Ovary (tissue), 7 donors: ENCODE measurements at regions not wholly inside any gene's neighbourhood (a gene's known extent, or its start where the extent isn't known, plus 50 kb on each side); places are given as distances from the start of the nearest gene placed in this dataset.

ENCODE experiments used
- DNase-seq, 5 donors: peaks; one replicate each; pipeline ENCODE4 v3.0.0-alpha.2; 2019 to 2020
- H3K27ac ChIP-seq, 2 donors: fragments of 200-600 bp; one replicate each; pipeline versions ENCODE4 v1.5.1 to v1.8.0; 2019 to 2022
- H3K27me3 ChIP-seq: fragments of 200-600 bp; one replicate; pipeline ENCODE4 v1.8.0; 2022
- H3K36me3 ChIP-seq: fragments of 200-600 bp; sonication (generic); one replicate; pipeline ENCODE4 v1.5.1; 2019
- H3K4me1 ChIP-seq: one replicate; pipeline ENCODE4 v1.8.1; 2013; ENCODE audit warnings: mild to moderate bottlenecking, moderate library complexity; ENCODE audit not compliant: insufficient read depth
- H3K4me3 ChIP-seq: fragments of 200-600 bp; sonication (generic); one replicate; pipeline ENCODE4 v1.5.1; 2017
- H3K9me3 ChIP-seq, 2 donors: fragments of 200-600 bp in 1 of 2; sonication (generic) in 1 of 2; one replicate each; pipeline versions ENCODE4 v1.5.1 to v1.8.1; 2013 to 2019; ENCODE audit warnings: mild to moderate bottlenecking in 1 of 2, moderate library complexity in 1 of 2
- CTCF ChIP-seq, 3 donors: fragments of 450-650 bp in 2 of 3; fragments of 200-600 bp in 1 of 3; IDR thresholded peaks; one replicate each; pipeline versions ENCODE4 v1.5.1 to v1.8.0; 2016 to 2022; ENCODE audit warnings: antibody characterized with exemption in 3 of 3, mild to moderate bottlenecking in 1 of 3
- EP300 ChIP-seq: sonication (generic); formaldehyde crosslinking; IDR thresholded peaks from one replicate; pipeline ENCODE4 v1.6.1; 2017; ENCODE audit warnings: antibody characterized with exemption
- POLR2A ChIP-seq: fragments of 450-650 bp; IDR thresholded peaks from one replicate; pipeline ENCODE4 v1.6.1; 2017; ENCODE audit warnings: antibody characterized with exemption, mild to moderate bottlenecking, moderate library complexity
- WGBS, 3 donors: extraction: QIAGEN DNeasy Blood & Tissue Kit in 1 of 3; methylation state at CpG; one replicate each; pipeline versions ENCODE4 v1.1.5 to v1.1.7; 2013 to 2017; 5-methylcytosine and 5-hydroxymethylcytosine counted together
- intact Hi-C, 4 donors: fragments of 100-400 bp; cut with DNase I; formaldehyde crosslinking; loops; one replicate each; pipeline versions ENCODE4 v1.11.0 to v1.15.1; 2022 to 2023
- donor health status: DM: no; HTN: no; CAD: no; lungs with moderate emphysema.
- donor health status: DM: no; HTN: no; CAD: no.
- donor health status: Bipolar disorder and iron deficiency.
- donor health status: DM: no; HTN: no; CAD: no.
- donor health status: DM: yes; HTN: yes; CAD: no.

- Histone ChIP-seq H3K27me3 (no peaks in the 10 kb centered on the region), H3K4me1 (no peaks in the 10 kb centered on the region), H3K27ac (no peak overlapping the region), H3K9me3 (no peaks in the 10 kb centered on the region), H3K4me3 (no peak overlapping the region), H3K36me3 (no peaks in the 10 kb centered on the region)
- DNase-seq, result no peak
- no peak for TF ChIP-seq POLR2A
- TF ChIP-seq EP300, result no peak
- 88 to 89% (median 88%) methylated on average over 2 of the region's 2 CpGs for WGBS, 3 donors
- intact Hi-C loops, result no loop called here
Measured at GRCh38 chr5:130896636-130897035, 268.4 kb downstream of the HINT1 start.

GRCh38 chr5:130893006-130893405, 272.1 kb downstream of the HINT1 start:
- H3K27ac ChIP-seq, result no peak overlapping the region
- no peak for DNase-seq
- TF ChIP-seq CTCF (IDR thresholded peaks at IDR 0.05) (no peak), EP300 (no peak), POLR2A (no peak)
- intact Hi-C loops, result no loop called here
- H3K27me3 ChIP-seq, result no peaks in the 10 kb centered on the region
- WGBS, 3 donors, result 65 to 85% (median 82%) methylated on average over 1 of the region's 1 CpG
- no peaks in the 10 kb centered on the region for H3K9me3 ChIP-seq
- no peaks in the 10 kb centered on the region for H3K4me1 ChIP-seq
- H3K36me3 ChIP-seq, result no peaks in the 10 kb centered on the region
- H3K4me3 ChIP-seq, result no peak overlapping the region

GRCh38 chr5:130890610-130891009, 274.4 kb downstream of the HINT1 start:
- DNase-seq, result no peak
- no peaks in the 10 kb centered on the region for H3K27me3 ChIP-seq
- H3K27ac ChIP-seq, result no peak overlapping the region
- WGBS, 3 donors, result 81 to 89% (median 89%) methylated on average over 2 of the region's 2 CpGs
- intact Hi-C loops, result no loop called here
- no peaks in the 10 kb centered on the region for H3K9me3 ChIP-seq
- no peaks in the 10 kb centered on the region for H3K4me1 ChIP-seq
- TF ChIP-seq EP300 (no peak), CTCF (IDR thresholded peaks at IDR 0.05) (no peak), POLR2A (no peak)
- no peaks in the 10 kb centered on the region for H3K36me3 ChIP-seq
- no peak overlapping the region for H3K4me3 ChIP-seq

- 12 to 26% (median 20%) methylated on average over 3 of the region's 3 CpGs for WGBS, 3 donors
- Histone ChIP-seq H3K4me3 (no peak overlapping the region), H3K36me3 (no peaks in the 10 kb centered on the region), H3K27ac (no peak overlapping the region), H3K27me3 (no peaks in the 10 kb centered on the region), H3K4me1 (no peaks in the 10 kb centered on the region), H3K9me3 (no peaks in the 10 kb centered on the region)
- no peak for TF ChIP-seq POLR2A
- no peak for TF ChIP-seq EP300
- no peak for TF ChIP-seq CTCF (IDR thresholded peaks at IDR 0.05)
- DNase-seq, result no peak
- intact Hi-C loops, result no loop called here
Measured at GRCh38 chr5:130885691-130886090, 279.4 kb downstream of the HINT1 start.

GRCh38 chr5:130885027-130885426, 280.0 kb downstream of the HINT1 start:
- 54 to 59% (median 55%) methylated on average over 3 of the region's 3 CpGs for WGBS, 3 donors

More at GRCh38 chr5:130885027-130885426, 280.0 kb downstream of the HINT1 start:
- H3K36me3 ChIP-seq, result no peaks in the 10 kb centered on the region
- H3K4me1 ChIP-seq, result no peaks in the 10 kb centered on the region
- DNase-seq, result no peak
- TF ChIP-seq CTCF (IDR thresholded peaks at IDR 0.05) (no peak), POLR2A (no peak)
- no peak overlapping the region for H3K27ac ChIP-seq
- no peak overlapping the region for H3K4me3 ChIP-seq
- no peaks in the 10 kb centered on the region for H3K27me3 ChIP-seq
- no peaks in the 10 kb centered on the region for H3K9me3 ChIP-seq
- intact Hi-C loops, result no loop called here
